Prostate gland (tissue), 2 donors: ENCODE measurements at regions not wholly inside any gene's neighbourhood (a gene's known extent, or its start where the extent isn't known, plus 50 kb on each side); places are given as distances from the start of the nearest gene placed in this dataset.
"Not testable (repeated sequence)": the region's sequence is repeated elsewhere in the genome, so short reads cannot be mapped to it uniquely, and the experiment has no call there.

Experiments
- DNase-seq: peaks from one replicate; pipeline ENCODE4 v3.0.0-alpha.2; 2019; ENCODE audit warnings: low spot score
- H3K27ac ChIP-seq, 2 donors: fragments of 200-600 bp; sonication (generic); 2 replicates each; pipeline ENCODE4 v1.5.1; 2017 to 2019
- H3K27me3 ChIP-seq: fragments of 200-600 bp; sonication (generic); replicated peaks from 2 replicates; pipeline ENCODE4 v1.5.1; 2019; ENCODE audit not compliant: insufficient read depth
- H3K36me3 ChIP-seq, 2 donors: fragments of 200-600 bp; sonication (generic); 1 replicate in 1 of 2; 2 replicates in 1 of 2; pipeline versions ENCODE4 v1.5.1 to v1.8.1; 2017 to 2019
- H3K4me1 ChIP-seq: fragments of 200-600 bp; sonication (generic); replicated peaks from 2 replicates; pipeline ENCODE4 v1.5.1; 2019
- H3K4me3 ChIP-seq, 2 donors: fragments of 200-600 bp; sonication (generic); 2 replicates each; pipeline ENCODE4 v1.5.1; 2017 to 2019
- H3K9me3 ChIP-seq: fragments of 200-600 bp; sonication (generic); 2 replicates; pipeline ENCODE4 v1.5.1; 2017
- POLR2A ChIP-seq: fragments of 450-650 bp; IDR thresholded peaks from one replicate; pipeline ENCODE4 v1.6.1; 2016; ENCODE audit warnings: antibody characterized with exemption, mild to moderate bottlenecking
- POLR2AphosphoS5 ChIP-seq: sonication (generic); formaldehyde crosslinking; IDR thresholded peaks from one replicate; pipeline ENCODE4 v1.6.1; 2017; ENCODE audit warnings: antibody characterized with exemption
- WGBS: methylation state at CpG from one replicate; pipeline ENCODE4 v1.1.5; 2018; 5-methylcytosine and 5-hydroxymethylcytosine counted together
- intact Hi-C: fragments of 100-400 bp; cut with DNase I; formaldehyde crosslinking; loops from one replicate; pipeline ENCODE4 v1.14.2; 2022
- TF ChIP-seq, protein P1 (sequence below), 4 experiments: fragments of 200-600 bp in 2 of 4; fragments of 450-650 bp in 2 of 4; sonication (generic) in 2 of 4; IDR thresholded peaks; 1 replicate in 3 of 4; 2 replicates in 1 of 4; pipeline ENCODE4 v1.5.1; 2016 to 2019; ENCODE audit warnings: antibody characterized with exemption in 4 of 4, mild to moderate bottlenecking in 2 of 4, moderate library complexity in 2 of 4

- no peak for TF ChIP-seq POLR2AphosphoS5
- TF ChIP-seq POLR2A: no peak
- TF ChIP-seq, protein P1, sequence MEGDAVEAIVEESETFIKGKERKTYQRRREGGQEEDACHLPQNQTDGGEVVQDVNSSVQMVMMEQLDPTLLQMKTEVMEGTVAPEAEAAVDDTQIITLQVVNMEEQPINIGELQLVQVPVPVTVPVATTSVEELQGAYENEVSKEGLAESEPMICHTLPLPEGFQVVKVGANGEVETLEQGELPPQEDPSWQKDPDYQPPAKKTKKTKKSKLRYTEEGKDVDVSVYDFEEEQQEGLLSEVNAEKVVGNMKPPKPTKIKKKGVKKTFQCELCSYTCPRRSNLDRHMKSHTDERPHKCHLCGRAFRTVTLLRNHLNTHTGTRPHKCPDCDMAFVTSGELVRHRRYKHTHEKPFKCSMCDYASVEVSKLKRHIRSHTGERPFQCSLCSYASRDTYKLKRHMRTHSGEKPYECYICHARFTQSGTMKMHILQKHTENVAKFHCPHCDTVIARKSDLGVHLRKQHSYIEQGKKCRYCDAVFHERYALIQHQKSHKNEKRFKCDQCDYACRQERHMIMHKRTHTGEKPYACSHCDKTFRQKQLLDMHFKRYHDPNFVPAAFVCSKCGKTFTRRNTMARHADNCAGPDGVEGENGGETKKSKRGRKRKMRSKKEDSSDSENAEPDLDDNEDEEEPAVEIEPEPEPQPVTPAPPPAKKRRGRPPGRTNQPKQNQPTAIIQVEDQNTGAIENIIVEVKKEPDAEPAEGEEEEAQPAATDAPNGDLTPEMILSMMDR (IDR thresholded peaks at IDR 0.05): no peak
- Histone ChIP-seq H3K4me1 (no peaks in the 10 kb centered on the region), H3K4me3 (no peak overlapping the region), H3K27me3 (no peaks in the 10 kb centered on the region), H3K9me3 (no peaks in the 10 kb centered on the region), H3K36me3 (no peaks in the 10 kb centered on the region), H3K27ac (no peak overlapping the region)
- intact Hi-C loops: no loop called here
- DNase-seq: no peak
- WGBS: 13% methylated on average over 8 of the region's 8 CpGs
These were observed 55.2 kb upstream of the GBE1 start for GRCh38 chr3:81816473-81817250.

GRCh38 chr3:81812098-81812497, 50.7 kb upstream of the GBE1 start:
- H3K27ac ChIP-seq, H3K27me3 ChIP-seq, DNase-seq, H3K36me3 ChIP-seq, H3K9me3 ChIP-seq, H3K4me1 ChIP-seq, H3K4me3 ChIP-seq, intact Hi-C loops: not testable (repeated sequence)
- 97% methylated on average over 24 of the region's 25 CpGs for WGBS
